Suprapubic skin (tissue), 4 donors: ENCODE measurements at regions not wholly inside any gene's neighbourhood (a gene's known extent, or its start where the extent isn't known, plus 50 kb on each side); places are given as distances from the start of the nearest gene placed in this dataset.

ENCODE experiments used
- CTCF ChIP-seq, 2 donors: fragments of 200-600 bp in 1 of 2; fragments of 450-650 bp in 1 of 2; sonication (generic) in 1 of 2; IDR thresholded peaks; one replicate each; pipeline ENCODE4 v1.5.1; 2016 to 2019; ENCODE audit warnings: antibody characterized with exemption in 2 of 2, mild to moderate bottlenecking in 1 of 2, moderate library complexity in 1 of 2
- EP300 ChIP-seq: sonication (generic); formaldehyde crosslinking; IDR thresholded peaks from one replicate; pipeline ENCODE4 v1.6.1; 2017; ENCODE audit warnings: antibody characterized with exemption
- POLR2A ChIP-seq, 2 donors: fragments of 450-650 bp; IDR thresholded peaks; one replicate each; pipeline ENCODE4 v1.6.1; 2017; ENCODE audit warnings: antibody characterized with exemption in 2 of 2, mild to moderate bottlenecking in 2 of 2, moderate library complexity in 2 of 2
- POLR2AphosphoS5 ChIP-seq, 3 donors: sonication (generic); formaldehyde crosslinking; IDR thresholded peaks; one replicate each; pipeline ENCODE4 v1.6.1; 2017; ENCODE audit warnings: antibody characterized with exemption in 3 of 3

- TF ChIP-seq CTCF (IDR thresholded peaks at IDR 0.05) (no peak), POLR2AphosphoS5 (IDR thresholded peaks at IDR 0.05) (no peak), POLR2A (IDR thresholded peaks at IDR 0.05) (no peak), EP300 (no peak)
Measured at GRCh38 chr13:111554539-111555267, 234.3 kb downstream of the TEX29 start.
